HUDEP-2 (cell line): ENCODE measurements at regions not wholly inside any gene's neighbourhood (a gene's known extent, or its start where the extent isn't known, plus 50 kb on each side); places are given as distances from the start of the nearest gene placed in this dataset.

Experiments used
- DNase-seq, 76 experiments: peaks; one replicate each; lab custom pipeline; 2025; ENCODE audit not compliant: unreplicated experiment in 76 of 76; lab: John Stamatoyannopoulos, UW

GRCh38 chr21:16389643-16390042 lies 659.9 kb downstream of the USP25 start:
- no peak for DNase-seq

GRCh38 chr21:16395285-16395684 lies 665.5 kb downstream of the USP25 start:
- no peak for DNase-seq

DNA sequence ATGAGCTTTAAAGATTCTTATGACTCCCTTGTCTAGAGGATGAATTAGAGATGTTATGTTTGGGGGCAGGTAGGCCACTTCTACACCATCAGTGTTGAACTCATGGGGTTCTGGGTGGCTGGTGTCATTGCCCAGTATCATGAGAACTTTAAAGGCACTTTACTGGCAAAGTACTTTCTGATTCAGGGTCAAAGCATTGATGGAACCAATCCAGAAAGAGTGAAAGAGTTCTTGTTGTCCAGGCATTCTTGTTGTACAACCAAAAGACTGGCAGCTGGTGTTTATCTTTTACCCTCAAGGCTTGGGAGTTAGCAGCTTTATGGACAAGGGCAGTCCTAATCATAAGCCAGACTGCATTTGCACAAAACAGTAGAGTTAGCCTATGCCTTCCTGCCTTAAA lies 673.0 kb downstream of the USP25 start:
- DNase-seq: no peak

DNA sequence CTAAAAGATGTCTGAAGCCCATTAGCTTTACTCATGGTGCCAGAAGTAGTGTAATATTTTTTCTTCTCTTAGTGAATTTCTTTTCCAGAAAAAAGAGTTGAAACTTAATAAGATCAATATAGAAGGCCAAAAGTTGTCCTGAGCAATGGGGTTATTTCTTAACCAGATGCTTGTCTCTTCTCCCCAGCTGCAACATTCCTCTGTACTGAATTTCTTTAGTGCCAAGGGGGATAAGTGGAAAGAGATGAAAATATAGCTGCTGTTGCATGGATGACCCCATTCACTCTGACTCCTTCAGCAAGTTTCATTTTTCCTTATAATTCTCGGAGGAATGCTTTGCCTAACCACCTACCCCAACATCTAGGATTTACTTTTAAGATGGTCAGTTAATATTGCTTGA lies 675.0 kb downstream of the USP25 start:
- no peak for DNase-seq

- DNase-seq: no peak
Observed at GRCh38 chr21:16406355-16406754, 676.6 kb downstream of the USP25 start.

DNA sequence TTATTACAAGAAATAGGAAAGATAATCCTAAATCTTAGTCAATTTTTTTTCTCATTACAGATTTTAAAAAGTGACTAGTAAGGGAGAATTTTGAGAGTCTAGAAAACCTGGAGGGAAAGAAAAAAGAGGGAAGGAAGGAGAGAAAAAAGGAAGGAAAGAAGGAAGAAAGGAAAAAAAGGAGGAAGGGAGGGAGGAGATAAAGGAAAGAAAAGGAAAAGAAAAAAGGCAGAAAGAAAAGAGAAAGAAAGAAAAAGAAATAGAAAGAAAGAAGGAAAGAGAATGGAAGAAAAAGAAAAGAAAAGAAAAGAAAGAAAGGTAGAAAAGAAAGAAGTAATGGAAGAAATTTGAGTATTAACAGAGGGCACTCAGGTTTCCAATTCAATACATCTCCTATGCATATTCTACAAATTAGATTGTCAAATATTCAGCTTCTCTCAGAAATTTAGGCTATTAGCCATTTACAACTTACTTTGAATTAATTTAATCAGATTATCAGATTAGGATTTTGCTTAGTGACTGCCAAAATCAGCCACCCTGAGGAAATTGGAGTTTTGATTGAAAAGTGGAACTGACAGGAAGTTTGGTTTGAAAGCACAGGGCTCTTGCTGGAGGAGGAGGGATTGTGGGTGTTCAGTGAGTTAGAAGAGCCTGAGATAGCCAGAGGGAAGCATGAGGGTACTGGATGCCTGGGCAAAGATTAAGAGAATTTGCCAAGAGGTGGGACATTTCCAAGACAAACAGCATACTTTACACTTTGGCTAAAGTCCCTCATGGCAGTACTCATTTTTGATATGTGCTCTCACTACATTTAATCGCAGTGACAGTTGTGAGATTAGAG lies 677.8 kb downstream of the USP25 start:
- DNase-seq: no peak

GRCh38 chr21:16408280-16408679 lies 678.5 kb downstream of the USP25 start:
- DNase-seq: no peak

DNA sequence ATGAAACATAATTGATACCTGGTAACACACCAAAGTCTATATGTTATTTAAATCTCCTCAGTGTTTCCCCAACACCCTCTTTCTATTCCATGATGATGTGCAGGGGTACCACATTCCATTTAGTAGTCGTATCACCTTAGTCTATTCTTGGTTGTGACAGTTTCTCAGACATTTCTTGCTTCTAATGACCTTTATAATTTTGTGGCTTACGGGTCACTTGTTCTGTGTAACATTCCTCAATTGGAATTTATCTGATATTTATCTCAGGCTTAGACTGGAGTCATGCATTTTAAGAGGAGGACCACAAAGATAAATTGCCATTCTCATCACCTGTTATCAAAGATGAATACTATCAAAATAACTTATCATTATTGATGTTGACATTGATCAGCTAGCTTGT lies 679.6 kb downstream of the USP25 start:
- DNase-seq: no peak

- no peak for DNase-seq
Observed at GRCh38 chr21:16418226-16418625, 688.4 kb downstream of the USP25 start.

DNA sequence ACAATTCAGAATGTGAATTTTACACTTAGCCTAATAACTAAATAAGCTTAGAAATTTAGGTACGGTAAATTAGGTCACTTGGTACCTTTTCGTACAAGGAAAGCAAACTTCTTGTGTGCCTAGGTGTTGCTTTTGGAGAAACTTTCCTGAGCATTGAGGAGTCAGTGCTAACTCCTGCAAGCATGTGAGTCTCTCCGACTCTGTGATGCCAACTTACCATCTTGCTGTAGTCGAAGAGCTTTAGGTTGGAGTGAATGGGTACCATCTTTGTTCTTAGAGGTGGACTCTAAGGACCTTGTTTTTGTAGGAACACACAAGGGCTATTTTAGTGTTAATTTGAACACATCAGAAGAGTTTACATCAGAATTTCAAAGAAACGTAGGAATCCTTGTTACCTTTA lies 688.9 kb downstream of the USP25 start:
- no peak for DNase-seq

DNA sequence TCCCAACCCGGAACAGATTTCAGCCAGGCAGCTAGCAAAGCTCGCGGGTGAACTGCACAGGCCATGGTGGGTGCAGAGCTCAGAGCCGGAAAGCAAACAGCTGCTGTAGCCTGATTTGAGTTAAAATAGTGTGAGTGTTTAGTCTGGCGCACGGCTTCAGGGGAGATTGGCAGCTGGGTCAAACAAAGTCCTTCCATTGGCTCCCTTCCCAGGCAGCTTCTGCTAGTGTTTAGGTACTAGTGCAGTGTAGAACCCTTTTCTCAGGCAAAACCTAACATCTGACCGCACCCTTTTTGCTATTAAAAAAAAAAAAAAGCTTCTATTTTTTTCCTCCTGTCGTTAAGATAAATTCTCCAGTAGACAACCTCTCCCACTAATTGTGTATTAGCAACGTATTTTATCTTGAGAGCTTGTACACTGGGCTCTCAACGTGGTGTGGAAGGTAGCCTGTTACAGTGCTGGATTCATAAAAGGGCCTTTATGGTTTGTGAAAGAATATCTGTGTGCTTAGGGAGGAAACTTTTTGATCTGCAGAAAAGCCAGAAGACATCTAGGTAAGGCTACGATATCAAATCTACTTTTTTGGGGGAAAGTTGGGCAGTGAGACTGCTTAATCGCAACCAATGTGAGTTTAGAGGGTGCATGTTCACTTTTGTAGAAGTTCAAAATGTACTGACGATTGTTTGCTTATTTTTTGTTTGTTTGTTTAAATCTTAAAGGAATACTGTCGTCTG lies 689.6 kb downstream of the USP25 start:
- peak in 1 of 76 experiments; percentile 4 for DNase-seq

DNA sequence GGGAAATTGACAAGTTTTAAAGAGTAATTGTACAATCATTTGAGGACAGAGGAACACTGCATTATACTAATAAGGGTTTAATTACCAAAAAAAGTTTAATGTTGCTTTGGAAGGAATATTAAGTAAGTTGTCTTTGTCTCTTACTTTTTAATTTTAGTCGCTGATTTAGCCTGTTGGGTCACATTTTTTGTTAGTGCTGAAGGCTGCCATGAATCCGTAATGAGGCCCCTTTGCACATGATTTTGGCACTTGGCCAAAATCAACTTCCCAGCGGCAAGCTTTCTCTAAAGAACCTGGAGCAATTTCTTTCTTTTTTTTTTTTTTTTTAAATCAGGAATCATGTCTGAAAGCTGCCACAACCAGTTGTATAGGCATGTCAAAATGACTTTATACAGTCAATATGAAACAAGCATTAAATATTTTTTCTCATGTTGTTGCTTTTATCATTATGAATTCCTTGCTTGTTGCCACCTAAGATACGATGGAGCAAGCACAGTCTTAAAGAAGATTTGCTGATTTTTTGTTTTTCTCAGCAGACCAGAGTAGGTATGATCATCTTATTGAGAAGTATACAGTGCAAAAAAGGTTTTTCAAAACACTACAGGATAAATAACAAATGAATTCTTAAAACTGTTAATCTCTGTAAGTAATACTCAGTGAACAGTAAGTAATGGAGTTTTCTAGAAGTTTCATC lies 690.4 kb downstream of the USP25 start:
- DNase-seq: no peak

GRCh38 chr21:16421007-16421406 lies 691.2 kb downstream of the USP25 start:
- no peak for DNase-seq

- DNase-seq: no peak
Observed at GRCh38 chr21:16421965-16422364, 692.2 kb downstream of the USP25 start.

GRCh38 chr21:16422702-16423101 lies 692.9 kb downstream of the USP25 start:
- DNase-seq: no peak

GRCh38 chr21:16423921-16424320 lies 694.1 kb downstream of the USP25 start:
- DNase-seq: no peak

DNA sequence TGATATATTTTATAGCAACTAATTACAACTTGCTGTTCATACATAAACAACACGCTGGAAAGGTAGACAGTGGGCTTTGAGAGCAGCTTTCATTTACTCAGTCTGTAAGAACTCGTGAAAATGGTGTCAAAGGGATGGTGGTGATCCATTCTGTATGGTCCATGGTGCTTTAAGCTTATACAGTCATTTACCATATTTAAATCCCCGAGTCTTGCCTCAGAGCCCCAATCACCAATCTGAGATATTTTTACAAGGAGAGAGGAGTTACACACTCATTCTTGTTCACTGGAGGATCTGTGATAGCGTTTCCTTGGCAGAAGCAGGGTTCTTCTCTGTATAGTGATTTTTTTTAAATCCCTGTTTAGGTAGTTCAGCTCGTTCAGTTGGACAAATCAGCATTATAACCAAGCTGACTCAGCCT lies 694.6 kb downstream of the USP25 start:
- no peak for DNase-seq

GRCh38 chr21:16425376-16425775 lies 695.6 kb downstream of the USP25 start:
- DNase-seq: no peak

- no peak for DNase-seq
Observed at GRCh38 chr21:16426936-16427335, 697.2 kb downstream of the USP25 start.

GRCh38 chr21:16427587-16428087 lies 697.9 kb downstream of the USP25 start:
- no peak for DNase-seq

- DNase-seq: no peak
Observed at GRCh38 chr21:16437586-16437985, 707.8 kb downstream of the USP25 start.
